ENCODE measurements at regions not wholly inside any gene's neighbourhood (a gene's known extent, or its start where the extent isn't known, plus 50 kb on each side); places are given as distances from the start of the nearest gene placed in this dataset.

GRCh38 chr7:25361387-25361786, 133.1 kb upstream of the NPVF start:
- no peak for DNase-seq (ENCODE audit: low spot score)

GRCh38 chr7:25361863-25362262, 133.6 kb upstream of the NPVF start:
- no peak for DNase-seq (ENCODE audit: low spot score)

GRCh38 chr7:25368599-25369201, 140.4 kb upstream of the NPVF start:
- DNase-seq (ENCODE audit: low spot score): no peak

- DNase-seq (ENCODE audit: low spot score): no peak
These were observed 141.5 kb upstream of the NPVF start for GRCh38 chr7:25369786-25370185.

GRCh38 chr7:25371972-25372371, 143.7 kb upstream of the NPVF start:
- DNase-seq (ENCODE audit: low spot score): no peak

GRCh38 chr7:25375805-25376600, 147.7 kb upstream of the NPVF start:
- DNase-seq (ENCODE audit: low spot score): no peak

GRCh38 chr7:25379351-25380300, 151.3 kb upstream of the NPVF start:
- DNase-seq (ENCODE audit: low spot score): no peak

- no peak for DNase-seq (ENCODE audit: low spot score)
These were observed 153.7 kb upstream of the NPVF start for GRCh38 chr7:25381818-25382589.

- no peak for DNase-seq (ENCODE audit: low spot score)
These were observed 154.6 kb upstream of the NPVF start for GRCh38 chr7:25382869-25383268.

GRCh38 chr7:25383402-25383801, 155.1 kb upstream of the NPVF start:
- no peak for DNase-seq (ENCODE audit: low spot score)

GRCh38 chr7:25384788-25385505, 156.7 kb upstream of the NPVF start:
- peak; percentile 34 for DNase-seq (ENCODE audit: low spot score)

GRCh38 chr7:25385506-25386136, 157.3 kb upstream of the NPVF start:
- no peak for DNase-seq (ENCODE audit: low spot score)

- DNase-seq (ENCODE audit: low spot score): peak; percentile 63
These were observed 158.0 kb upstream of the NPVF start for GRCh38 chr7:25386311-25386744.

- DNase-seq (ENCODE audit: low spot score): no peak
These were observed 160.4 kb upstream of the NPVF start for GRCh38 chr7:25388681-25389080.

- DNase-seq (ENCODE audit: low spot score): peak; percentile 52
These were observed 161.3 kb upstream of the NPVF start for GRCh38 chr7:25389489-25390106.

GRCh38 chr7:25391295-25391861, 163.1 kb upstream of the NPVF start:
- DNase-seq (ENCODE audit: low spot score): peak; percentile 26

GRCh38 chr7:25391961-25392587, 163.8 kb upstream of the NPVF start:
- no peak for DNase-seq (ENCODE audit: low spot score)

GRCh38 chr7:25392588-25393338, 164.5 kb upstream of the NPVF start:
- DNase-seq (ENCODE audit: low spot score): no peak

GRCh38 chr7:25395976-25396375, 167.7 kb upstream of the NPVF start:
- DNase-seq (ENCODE audit: low spot score): no peak
